ENCODE measurements at regions not wholly inside any gene's neighbourhood (a gene's known extent, or its start where the extent isn't known, plus 50 kb on each side); places are given as distances from the start of the nearest gene placed in this dataset.
"Not testable (repeated sequence)": the region's sequence is repeated elsewhere in the genome, so short reads cannot be mapped to it uniquely, and the experiment has no call there.

DNA sequence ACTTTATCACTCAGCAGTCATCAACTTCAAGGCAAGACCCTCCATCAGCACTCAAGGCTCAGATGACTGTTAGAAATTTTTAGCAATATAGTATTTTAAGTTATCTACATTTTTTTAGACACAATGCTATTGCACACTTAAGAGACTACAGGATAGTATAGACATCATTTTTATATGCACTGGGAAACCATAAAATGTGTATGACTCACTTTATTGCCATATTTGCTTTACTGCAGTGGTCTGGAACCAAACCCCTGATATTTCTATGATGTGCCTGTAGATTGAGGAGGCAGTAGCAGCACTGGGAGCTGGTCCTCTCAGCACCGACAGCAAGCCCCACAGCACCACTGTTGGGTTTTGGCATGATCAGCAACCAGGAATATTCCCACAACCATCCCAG, 264.8 kb upstream of the HNRNPA3 start:
- DNase-seq = no peak

DNA sequence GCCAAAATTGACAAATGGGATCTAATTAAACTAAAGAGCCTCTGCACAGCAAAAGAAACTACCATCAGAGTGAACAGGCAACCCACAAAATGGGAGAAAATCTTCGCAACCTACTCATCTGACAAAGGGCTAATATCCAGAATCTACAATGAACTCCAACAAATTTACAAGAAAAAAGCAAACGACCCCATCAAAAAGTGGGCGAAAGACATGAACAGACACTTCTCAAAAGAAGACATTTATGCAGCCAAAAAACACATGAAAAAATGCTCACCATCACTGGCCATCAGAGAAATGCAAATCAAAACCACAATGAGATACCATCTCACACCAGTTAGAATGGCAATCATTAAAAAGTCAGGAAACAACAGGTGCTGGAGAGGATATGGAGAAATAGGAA, 261.4 kb upstream of the HNRNPA3 start:
- not testable (repeated sequence) for DNase-seq

DNA sequence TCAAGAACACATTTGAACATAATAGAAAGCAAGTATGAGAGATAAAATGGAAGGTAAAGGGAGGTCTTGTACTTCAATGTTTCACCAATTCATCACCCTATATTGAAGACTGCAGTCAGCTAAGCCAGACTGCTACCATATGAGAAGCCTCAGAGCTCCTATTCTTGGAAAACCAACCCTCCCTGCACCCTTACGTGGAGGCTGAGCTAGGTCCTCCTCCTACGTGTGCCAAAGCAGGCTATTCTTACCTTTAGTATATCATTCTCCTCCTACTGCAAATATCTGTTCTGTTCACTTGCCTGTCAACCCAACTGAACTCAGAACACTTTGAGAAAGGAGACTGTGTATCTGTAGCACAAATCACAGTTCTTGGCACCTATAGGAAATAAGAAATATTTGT, 255.8 kb upstream of the HNRNPA3 start:
- DNase-seq = no peak

DNA sequence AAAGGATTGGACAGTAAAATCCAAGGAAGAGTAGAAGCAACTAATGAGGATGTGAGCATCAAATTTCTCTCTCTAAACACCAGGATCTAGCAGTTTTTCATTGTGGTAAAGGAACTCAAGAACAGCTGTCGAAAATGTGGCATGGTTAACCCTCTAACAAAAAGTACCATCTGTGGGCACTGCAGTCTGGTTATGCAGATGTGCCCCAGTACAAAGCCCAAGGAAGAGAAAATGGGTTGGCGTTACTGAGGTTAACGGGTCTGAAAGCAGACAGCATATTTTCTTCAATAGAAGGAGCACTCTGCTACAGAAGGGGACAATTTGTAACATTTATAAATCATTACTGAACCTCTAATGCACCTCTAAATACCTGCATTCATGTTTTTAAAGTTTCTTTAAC, 253.0 kb upstream of the HNRNPA3 start:
- DNase-seq = no peak

DNA sequence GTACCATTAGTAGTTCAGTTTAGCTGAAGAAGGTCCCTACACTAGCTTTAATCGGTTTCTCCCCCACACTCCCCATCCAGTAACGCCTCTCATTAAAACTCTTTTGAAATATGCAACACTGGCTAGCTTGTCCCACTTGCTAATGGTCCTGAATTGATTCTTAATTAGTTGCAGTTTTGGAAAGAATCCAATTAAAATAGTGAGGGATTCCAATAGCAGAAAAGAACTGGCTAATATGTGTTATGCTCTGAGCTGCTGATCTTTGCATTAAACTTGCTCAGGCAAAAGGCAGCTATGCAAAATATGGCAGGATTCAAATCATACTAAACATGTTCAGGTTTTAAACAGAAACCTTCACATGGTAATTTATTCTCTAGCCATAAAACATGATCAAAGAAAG, 252.5 kb upstream of the HNRNPA3 start:
- DNase-seq = no peak

DNA sequence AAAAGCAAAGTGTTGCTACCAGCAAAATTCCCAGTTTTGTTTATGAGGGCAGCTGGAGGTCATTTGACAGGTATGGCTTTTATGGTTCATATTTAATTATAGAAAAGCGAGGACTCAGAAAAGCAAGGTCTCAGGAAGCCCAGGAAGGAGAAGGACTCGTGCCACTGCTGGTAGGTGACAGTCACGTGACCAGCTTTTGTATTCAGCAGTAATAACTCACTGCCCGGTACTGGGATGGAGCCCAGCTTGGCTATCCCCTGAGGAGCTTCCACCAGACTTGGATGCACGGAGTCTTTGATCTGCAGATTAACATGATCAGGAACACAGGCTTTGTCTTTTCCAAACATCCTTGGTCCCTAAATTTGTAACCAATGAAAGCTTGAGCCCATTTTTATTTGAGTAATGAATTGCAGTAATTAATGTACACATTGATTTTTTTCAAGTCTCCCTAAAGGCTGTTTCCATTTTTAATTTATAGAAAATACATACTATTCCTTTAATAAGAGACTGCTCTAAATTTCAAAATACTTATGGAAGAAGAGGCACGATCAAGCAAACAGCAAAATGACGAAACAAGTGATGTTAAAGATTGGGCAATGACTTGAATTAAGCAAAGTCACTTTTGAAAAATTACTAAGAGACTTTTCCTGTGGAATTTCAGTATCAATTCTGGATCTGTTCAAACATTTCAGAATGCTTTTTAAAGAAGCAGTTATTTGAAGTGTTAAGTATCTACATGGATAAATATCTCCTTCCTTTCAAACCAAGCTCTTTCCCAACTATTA, 251.7 kb upstream of the HNRNPA3 start:
- DNase-seq = no peak

DNA sequence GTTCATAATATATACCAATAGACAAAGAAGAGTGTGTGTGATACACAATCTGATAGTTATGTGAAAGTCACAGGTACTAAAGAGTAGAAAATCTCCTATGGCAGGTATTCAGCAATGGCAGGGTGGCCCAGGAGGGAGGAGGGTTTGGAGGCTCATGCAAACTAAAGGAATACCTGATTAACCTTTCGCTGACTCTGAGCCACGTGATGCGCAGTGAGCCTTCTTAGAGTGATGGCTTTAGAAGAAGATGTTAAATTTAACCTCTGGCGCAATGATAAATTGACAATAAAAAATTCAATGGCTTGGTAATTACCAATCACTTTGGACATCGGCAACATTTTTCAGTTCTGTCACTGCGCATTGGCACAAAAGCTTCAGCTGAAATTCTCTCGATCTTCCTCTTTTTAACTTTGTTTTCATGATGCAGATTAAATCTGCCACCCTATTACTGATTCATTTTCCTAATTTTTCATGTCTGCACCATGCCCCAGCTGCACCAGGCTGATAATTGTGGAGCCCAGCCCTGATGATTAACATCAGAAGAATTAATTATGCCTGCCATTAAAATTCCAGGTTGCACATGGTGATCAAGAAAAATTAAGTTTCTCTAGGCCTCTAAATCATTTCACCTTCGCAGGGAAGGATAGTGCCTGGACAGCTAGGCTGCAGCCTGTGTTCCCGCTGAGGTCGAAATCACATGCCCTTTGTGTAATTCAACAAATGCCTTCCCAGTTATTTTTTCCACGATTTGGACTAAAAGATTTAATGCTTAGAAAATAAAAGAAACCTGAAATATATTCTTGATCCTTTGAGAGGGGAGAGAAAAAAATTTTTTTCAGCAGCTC, 250.6 kb upstream of the HNRNPA3 start:
- DNase-seq = no peak

DNA sequence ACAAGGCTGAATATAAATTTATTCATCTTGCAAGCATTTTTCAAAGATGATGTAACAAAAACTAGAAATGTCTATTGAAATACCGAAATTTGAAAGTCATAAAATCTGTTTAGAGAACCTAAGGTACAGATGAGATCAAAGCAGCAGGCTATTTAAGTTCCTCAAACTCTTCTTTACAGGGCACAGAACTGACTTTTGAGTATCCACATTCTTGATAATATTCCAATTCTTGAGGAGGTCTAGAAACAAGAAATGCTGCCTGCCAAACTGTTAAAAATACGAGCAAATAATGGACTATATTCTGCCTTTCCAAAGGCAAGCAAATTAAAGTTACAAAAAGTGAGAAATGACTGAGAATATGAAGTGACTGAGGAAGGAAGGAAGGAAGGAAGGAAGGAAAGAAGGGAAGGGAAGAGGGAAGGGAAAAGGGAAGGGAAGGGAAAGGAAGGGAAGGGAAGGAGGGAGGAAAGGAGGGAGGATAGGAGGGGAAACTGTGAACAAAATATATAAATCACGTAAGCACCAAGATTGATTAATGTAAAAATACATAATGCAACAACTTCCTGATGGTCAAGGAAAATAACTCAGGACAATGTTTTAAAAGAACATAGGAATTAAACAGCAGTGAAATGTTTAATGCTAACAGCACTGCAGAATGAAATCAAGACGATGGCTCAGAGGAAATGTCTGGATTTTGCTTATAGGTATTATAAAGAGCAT, 248.9 kb upstream of the HNRNPA3 start:
- DNase-seq = no peak

DNA sequence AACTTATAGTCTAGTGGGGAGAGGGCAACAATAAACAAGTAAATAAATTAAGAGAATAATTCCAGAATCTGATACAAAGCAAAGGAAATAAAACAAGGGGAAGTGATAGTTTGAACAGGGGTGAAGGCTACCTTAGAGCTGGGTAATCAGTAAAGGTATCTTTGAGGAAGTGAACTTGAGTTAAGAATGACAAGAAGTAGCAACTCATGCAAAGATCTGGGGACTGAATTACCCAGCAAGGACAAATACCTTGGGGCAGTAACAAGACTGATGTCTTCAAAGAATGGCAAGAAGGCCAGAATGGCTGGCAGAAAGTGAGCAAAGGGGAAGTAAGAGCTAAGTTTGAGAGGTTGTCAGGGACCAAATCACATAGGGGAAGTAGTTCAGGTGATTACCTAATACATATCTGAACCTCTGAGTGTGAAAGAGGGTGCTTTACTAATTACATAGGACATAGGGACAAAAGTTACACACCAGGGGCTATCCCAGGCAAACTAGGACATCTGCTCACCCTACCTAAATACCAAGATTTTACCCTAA, 244.6 kb upstream of the HNRNPA3 start:
- no peak for DNase-seq

DNA sequence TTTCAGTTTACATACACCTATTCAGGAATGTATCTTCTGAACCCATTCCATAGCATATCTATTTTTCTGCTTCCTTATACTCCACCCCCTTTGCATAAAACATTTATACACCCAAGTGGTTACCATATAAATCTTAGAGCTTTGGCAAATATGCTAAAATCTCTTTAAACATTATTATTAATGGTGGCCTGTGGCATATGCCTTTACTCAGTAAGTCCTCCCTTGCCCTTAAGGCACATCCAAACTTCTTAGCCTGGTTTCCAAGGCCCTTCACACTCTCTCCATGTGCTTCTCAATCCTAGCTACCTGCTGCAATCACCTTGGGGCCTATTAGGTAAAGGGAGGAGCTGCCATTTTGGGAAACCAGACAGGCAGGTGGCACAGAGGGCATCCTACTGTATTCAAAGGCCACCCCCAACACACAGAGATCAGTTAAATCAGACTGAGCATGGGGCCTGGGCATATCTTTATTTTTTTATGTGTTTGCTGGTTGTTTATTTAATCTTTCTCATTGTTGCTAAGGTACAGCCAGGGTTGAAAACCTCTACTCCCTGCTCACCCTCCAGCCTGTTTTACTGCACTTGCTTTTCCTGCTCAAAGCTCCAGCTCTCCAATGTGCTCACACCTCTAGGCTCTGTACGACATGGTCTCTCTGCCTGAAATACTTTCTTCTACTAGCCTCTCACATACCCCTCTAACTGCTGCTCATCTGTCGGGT, 242.8 kb upstream of the HNRNPA3 start:
- no peak for DNase-seq

DNA sequence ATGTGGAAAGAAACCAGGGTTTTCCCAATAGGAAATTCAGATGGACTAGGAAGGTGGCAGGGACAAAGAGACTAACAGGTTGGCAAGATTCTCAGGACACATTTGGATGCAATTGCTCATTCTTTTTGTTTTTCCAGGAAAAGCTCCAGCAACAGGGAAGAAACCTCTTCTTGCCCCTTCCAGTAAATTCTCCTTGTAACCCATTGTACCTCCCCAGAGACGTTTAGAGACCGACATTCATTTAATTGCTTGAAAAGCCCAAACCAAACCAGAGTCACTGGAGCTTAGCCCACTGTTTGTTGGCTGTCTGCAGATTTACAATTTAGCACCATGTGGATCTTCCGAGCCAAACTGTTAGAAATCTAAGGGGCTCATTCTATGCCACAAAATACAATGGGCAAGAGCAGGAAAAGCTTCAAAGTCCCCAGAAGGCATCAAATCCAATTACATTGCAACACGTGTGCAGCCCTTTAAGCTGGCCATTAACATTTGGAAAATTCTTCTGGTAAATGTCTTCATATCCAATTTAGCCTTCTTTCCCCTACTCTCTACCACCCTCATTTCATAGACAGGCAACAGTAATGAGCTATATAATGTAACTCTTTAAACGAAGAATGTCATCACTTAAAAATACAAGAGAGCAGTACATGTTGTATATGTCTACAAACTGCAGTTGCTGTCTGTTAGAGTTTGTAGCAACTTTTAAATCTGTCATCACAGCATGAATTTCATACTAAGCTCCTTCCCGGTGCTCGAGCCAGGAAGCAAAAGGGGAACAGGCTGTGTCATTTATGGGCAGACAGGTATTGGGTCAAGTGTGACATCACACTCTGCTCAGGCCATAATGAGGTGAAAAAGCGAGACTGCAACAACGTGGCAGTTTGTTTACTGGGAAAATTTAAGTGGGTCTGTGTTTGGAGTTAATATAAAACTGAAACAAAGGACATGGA, 235.6 kb upstream of the HNRNPA3 start:
- no peak for DNase-seq

DNA sequence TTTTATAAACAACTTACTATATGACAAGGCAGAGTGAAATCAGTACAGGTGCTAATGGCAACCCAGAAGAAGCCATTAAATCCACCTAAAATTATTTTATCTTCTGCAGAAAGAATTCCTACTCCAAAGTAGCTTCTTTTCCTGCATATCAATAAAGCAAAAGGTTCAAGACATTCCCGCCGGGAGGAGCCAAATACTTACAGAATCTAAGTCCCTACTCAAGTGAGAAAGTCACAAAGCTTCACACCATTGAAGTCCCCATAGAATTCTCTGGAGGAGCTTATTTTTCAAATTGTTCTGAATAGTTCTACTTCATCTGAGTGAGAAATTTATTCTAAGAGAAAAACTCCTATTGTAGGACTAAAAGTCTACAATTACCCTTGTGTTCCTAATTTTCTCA, 233.7 kb upstream of the HNRNPA3 start:
- DNase-seq = no peak

DNA sequence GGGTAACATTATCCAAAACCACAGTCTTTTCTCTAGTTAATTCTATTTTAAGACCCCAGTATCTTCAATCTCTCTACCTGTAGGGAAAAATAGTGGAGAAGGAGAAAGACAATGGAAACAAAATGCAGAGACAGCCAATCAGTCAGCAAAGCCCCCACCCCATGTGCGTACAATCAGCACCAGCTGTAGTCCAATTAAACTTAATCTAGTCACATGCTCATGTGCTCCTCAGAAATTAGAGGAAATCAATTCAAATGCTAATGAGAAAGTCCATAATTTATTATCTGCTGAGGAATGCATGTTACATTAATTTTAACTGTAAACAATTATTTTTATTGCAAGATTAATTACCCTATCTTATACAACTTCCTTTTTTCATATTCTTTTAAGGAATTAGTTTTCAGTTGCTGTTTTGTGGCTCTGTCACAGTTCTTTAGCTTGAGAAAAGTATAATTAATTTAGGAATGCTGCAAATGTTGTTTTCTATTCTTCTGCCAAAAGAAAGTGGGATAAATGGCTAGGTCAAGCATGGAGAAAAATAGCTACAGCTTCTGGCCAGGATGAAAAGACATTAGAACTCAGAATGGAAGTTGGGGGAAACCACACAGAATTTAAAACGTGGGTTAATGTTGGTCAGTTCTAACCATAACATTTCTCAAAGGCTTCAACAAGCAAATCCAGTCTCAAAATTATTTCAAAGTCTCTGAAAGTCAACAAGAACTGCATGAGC, 232.4 kb upstream of the HNRNPA3 start:
- DNase-seq = no peak

DNA sequence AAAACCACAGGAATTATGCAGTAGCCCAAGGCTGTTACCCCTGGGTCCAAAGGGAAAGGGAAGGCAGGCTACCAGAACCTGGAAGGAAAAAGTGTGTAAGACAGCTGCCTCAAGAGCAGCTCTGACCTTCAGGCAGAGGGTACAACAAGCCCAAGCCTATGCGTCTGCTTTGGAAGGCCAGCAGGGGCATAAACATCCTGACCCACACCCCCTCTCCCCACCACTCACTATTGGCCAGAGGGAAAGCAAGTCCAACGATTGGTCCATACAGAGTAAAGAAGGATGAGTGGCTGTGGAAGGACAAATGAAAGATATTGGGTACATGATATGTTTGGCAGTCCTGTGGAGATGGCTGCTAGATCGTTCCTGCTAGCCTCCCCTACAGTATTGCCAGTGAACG, 227.6 kb upstream of the HNRNPA3 start:
- DNase-seq = no peak

DNA sequence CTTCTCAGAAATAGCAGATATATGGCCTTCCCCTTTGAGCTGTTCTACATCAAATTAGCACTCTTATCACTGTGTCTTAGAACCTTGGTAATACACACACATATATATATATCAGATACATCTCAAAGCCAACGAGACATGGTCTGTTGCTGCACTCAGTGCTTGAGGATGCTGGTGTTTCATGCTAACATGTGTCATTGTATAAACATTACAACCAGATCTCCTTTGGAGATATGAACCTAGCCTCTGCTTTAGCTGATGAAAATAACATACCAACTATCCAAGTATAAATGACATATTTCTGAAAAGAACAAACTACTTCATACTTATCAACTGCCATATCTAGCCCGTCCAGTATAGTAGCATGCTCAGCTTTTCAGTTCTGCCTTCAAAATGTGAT, 226.7 kb upstream of the HNRNPA3 start:
- no peak for DNase-seq

DNA sequence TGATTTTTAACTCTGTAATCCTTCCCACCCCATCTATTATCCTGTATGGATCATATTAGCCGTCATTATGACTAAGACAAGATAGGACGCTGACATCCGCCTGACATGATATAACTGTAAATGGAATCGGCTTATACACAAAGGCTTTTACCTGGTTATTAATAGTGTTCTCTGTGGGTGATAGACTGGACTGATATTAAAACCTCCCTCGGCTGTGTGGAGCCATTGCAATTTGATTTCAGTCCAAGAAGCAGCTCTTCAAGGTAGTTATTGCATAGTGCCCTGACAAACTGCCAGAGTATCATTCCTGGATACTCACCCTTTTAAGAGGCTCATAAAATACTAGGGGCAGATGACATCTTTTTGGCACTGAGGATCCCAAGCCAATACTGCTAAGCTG, 226.1 kb upstream of the HNRNPA3 start:
- DNase-seq = no peak

DNA sequence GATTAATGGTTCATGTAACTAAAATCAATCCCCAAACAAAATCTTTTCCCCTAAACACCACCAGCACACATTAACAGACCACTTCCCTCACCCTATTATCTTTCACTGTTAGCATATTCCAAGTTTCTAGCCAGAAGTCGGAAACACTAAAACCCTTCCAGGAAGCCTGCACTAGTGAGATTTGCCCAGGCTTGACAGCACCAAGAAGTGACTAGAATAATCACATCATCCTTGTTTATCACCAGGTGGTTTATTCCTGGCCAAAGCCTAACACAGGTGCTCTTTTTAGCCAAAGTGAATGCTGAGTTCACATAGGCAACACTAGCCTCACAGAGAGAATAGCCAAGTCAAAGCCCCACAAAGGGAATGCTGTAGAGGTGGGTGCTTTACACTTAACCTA, 221.2 kb upstream of the HNRNPA3 start:
- no peak for DNase-seq

DNA sequence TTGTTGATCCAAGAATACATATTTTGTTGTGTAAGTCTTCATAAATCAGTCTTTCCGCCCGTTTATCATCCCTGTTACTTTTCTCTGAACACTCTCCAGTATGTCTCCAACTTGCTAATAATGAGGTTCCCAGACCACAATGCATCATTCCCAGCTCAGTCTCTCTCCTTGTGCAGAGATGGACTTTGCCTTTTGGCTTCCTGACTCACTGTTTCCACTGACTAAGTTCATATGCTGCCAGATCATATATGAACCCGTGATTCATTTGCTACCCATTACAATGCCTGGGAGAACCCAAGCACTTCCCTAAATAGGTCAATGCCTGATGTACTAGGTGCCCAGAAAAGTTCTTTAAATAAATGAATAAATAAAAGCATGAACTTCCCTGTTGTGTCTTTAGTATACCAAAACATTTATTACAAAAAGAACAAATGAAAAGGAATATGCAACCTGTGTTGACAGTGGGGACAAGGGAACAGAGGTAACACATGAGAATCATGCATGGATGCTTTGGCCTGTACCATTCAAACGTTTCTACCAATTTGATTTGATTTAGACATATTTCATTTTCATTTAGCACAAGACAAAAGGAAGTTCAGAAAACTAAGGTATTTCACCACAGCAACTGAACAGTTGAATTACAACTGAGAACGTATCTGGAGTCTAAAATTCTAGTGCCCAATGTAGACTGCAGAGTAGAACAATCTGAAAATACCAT, 215.4 kb upstream of the HNRNPA3 start:
- no peak for DNase-seq

DNA sequence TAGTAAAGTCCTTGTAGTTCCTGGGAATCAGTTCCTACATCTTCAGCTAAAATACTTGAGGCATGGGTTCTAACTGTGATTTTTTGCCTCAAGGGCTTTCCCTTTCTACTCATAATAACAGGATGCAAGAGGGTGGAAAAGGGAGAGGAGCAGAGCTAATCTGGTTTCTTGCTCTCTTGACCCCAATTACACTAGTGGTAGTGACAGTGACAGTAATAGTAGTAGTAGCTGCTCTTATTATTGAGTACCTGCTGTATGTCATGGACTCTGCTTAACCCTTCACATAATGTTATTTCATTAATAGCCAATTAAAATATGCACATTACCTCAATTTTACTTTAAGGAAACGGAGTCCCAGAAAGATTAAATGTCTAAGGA, 214.8 kb upstream of the HNRNPA3 start:
- no peak for DNase-seq

DNA sequence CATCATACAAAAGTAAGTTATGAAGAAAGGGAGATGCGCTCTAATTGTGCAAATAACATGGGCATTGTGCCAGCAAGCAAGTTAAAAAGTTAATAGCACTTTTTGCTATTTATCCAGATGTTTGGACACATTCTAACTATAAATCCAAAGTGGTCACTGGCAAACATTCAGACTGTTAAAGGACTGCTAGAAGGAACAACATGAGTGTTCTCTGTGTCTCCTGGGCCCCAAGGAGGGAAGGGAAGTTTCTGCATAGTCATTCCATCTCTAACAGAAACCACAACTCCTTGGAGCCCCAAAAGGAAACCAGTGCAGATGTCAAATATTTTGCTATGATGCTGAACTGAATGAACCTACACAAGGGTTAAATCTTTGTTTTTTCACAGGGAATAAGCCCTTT, 213.3 kb upstream of the HNRNPA3 start:
- no peak for DNase-seq

Measured in NCI-H1930 (cell line).